Stimulated activated CD4-positive, alpha-beta T cell treated with anti-CD3 and anti-CD28 coated beads, Interleukin-1b, Interleukin-23, amount 100 ng/mL, for 4 hours (primary cell): ENCODE measurements at regions not wholly inside any gene's neighbourhood (a gene's known extent, or its start where the extent isn't known, plus 50 kb on each side); places are given as distances from the start of the nearest gene placed in this dataset.
"Not testable (repeated sequence)": the region's sequence is repeated elsewhere in the genome, so short reads cannot be mapped to it uniquely, and the experiment has no call there.

Experiments
- DNase-seq, 2 donors: peaks; one replicate each; pipeline ENCODE4 v3.0.0-alpha.2; 2020; ENCODE audit warnings: low read depth in 2 of 2

GRCh38 chr20:40893610-40894236, 134.9 kb upstream of the TOP1 start:
- no peak for DNase-seq

GRCh38 chr20:40894237-40894630, 134.4 kb upstream of the TOP1 start:
- no peak for DNase-seq

DNA sequence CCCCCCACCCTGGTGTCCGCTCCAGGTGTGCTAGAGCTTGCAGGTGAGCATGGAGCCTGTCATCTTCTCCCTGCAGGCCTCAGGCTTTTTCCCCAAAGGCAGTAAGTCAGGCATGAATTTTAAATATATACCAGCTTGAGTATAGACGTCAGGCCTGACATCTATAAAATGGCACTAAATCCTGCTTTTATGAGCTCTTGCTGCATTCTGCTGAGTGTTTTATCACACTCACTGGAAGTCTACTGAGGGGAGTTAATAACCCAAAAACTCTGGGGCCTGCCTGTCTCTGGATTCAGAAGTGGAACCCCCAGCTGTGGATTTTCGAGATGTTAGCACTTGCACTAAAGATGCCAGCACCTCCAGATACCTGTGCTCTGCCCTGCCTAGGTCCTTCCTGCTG, 133.4 kb upstream of the TOP1 start:
- DNase-seq = no peak

- DNase-seq = no peak
These were observed 131.6 kb upstream of the TOP1 start for GRCh38 chr20:40896814-40897700.

DNA sequence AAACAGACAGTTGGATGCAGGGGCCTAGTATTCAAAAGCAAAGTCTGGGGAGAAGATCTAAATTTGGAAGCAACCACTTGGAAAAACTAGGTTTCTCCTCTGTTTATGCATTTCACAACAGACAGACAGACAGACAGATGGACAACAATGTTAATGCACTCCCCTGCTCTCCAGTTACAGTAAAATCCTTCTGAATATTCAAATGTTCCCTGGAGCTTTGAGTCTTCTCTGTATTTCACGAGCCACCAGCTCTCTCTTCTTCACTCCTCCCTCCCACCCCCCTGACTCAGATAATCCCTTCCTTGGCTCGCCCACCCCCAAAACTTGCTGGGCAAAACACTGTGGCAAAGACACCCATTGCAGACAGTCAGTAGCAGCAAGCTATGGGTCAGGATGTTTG, 129.3 kb upstream of the TOP1 start:
- no peak for DNase-seq

DNA sequence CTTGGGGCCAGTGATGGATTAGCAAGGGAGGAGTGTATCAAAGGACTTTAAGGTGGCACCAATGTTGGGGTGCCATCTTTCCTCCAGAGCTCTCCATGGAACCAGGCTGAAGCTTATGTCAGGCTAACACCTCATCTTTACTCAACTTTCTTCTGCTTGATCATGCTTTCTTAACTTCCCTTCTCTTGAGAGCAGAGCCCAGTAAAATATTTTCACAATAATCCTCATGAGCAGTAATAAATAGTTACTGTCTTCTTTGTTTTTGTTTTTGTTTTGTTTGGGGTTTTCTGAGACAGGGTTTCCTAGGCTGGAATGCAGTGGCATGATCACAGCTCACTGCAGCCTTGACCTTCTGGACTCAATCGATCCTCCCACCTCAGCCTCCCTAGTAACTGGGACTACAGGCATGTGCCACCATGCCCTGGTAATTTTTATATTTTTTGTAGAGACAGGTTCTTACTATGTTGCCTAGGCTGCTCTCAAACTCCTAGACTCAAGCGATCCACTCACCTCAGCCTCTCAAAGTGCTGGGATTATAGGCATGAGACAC, 127.9 kb upstream of the TOP1 start:
- DNase-seq = no peak

DNA sequence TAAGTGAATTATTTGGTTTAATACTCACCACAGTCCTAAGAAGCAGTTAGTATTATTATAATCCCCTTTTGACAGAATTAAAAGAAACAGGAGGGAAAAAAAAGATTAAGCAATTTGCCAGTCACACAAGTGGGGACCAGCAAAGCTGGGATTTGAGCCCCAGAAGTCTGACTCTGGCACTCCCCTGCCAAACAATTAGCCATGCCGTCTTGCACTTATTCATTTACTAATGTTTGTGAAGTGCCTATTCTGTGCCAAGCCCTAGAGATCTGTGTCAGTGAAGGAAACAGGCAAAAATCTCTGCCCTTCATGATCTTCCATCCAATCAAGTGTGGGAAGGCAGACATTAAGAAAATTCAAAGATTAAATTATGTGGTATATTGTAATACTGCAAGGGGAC, 126.0 kb upstream of the TOP1 start:
- no peak for DNase-seq

DNA sequence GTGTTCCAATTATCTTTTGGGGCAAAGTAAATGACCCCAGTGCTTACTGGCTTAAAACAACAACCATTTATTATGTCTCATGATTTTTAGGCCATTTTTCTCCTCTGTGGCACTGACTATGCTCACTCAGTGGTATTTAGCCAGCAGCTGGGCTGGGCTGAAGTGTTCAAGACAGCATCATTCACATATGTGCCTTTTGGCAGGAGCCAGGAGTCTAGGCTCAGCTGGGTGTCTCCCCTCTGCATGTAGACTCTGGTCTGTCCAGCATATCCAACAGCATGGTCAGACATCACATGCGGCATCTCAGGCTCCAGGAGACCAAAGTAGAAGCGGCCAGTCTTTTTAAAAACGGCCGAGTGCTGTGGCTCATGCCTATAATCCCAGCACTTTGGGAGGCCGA, 120.3 kb upstream of the TOP1 start:
- no peak for DNase-seq

- DNase-seq = not testable (repeated sequence)
These were observed 119.1 kb upstream of the TOP1 start for GRCh38 chr20:40909489-40909888.

- DNase-seq = not testable (repeated sequence)
These were observed 118.2 kb upstream of the TOP1 start for GRCh38 chr20:40910436-40910835.

- DNase-seq = not testable (repeated sequence)
These were observed 117.5 kb upstream of the TOP1 start for GRCh38 chr20:40911152-40911551.

- DNase-seq = no peak
These were observed 115.1 kb upstream of the TOP1 start for GRCh38 chr20:40913224-40914185.

DNA sequence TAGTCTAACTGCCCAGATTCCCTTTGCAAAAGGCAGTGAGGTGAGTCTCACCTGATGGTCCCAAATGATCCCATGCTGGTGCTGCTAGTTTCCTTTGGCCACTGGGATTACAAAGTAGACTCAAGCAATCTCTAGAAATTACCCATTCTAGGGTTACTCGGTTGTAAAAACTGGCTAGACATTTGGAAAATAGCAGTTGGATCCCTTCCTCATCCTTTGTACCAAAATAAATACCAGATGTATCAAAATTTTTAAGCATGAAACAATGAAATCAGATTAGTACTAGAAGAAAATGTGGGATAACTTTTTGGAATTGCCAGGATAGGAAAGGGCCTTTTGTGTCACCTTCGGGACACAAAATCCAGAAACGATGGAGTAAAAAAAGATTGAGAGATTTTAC, 112.9 kb upstream of the TOP1 start:
- no peak for DNase-seq

DNA sequence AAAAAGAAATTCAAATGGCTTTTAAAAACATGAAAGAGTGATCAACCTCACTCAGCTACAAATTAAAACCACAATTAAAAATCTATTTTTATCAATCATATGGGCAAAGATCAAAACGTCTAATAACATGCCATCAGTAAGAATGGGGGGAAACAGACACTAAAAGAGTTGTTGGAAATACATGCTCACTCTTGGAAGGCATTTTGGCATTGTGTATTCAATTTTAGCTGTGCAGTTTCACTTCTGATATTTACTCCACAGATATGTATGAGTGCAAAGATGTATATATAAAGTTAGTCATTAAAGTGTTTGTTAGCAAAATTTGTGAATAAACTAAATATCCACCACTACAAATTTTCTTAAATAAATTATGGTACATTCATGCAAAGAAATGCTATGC, 112.3 kb upstream of the TOP1 start:
- DNase-seq = no peak

GRCh38 chr20:40920291-40920690, 108.3 kb upstream of the TOP1 start:
- DNase-seq = no peak

DNA sequence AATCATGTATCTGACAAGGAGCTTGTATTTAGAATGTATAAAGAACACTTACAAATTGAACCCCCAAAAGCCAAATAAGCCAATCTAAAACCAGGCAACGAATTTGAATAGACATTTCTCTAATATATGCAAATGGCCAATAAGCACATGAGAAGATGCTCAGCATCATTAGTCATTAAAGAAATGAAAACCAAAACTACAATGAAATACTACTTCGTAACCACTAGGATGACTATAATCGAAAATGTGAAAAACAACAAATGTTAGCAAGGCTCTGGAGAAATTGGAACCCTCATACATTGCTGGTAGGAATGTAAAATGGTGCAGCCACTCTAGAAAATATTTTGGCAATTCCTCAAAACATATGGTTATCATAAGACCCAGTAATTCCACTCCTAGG, 105.8 kb upstream of the TOP1 start:
- no peak for DNase-seq

GRCh38 chr20:40925829-40926510, 102.7 kb upstream of the TOP1 start:
- DNase-seq = no peak

DNA sequence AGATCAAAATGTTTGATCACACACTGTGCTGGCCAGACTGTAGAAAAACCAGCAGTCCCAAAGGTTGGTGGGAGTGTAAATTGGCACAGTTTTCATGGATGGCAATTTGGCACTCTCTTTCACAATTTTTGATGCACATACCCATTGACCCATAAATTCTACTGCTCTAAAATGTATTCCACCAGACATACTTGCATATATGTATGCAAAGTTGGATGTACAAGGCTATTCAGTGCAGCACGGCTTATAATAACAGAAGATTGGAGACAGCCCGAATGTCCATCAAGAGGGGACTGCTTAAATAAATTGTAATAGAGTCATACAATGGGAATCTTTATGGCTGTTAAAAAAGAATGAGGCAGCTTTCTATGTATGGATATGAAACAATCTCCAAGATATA, 101.7 kb upstream of the TOP1 start:
- no peak for DNase-seq

GRCh38 chr20:40930561-40930960, 98.1 kb upstream of the TOP1 start:
- DNase-seq = no peak

- no peak for DNase-seq
These were observed 97.1 kb upstream of the TOP1 start for GRCh38 chr20:40931410-40932044.

GRCh38 chr20:40932436-40932835, 96.2 kb upstream of the TOP1 start:
- DNase-seq = no peak
